ENCODE measurements at regions not wholly inside any gene's neighbourhood (a gene's known extent, or its start where the extent isn't known, plus 50 kb on each side); places are given as distances from the start of the nearest gene placed in this dataset.

GRCh38 chr6:105966481-105966880 is 119.7 kb upstream of the PRDM1 start:
- DNase-seq (ENCODE audit: low read depth in 2 of 2) = no peak

GRCh38 chr6:105964979-105965760 is 121.0 kb upstream of the PRDM1 start:
- no peak for DNase-seq (ENCODE audit: low read depth in 2 of 2)

GRCh38 chr6:105954148-105954547 is 132.0 kb upstream of the PRDM1 start:
- no peak for DNase-seq (ENCODE audit: low read depth in 2 of 2)

DNA sequence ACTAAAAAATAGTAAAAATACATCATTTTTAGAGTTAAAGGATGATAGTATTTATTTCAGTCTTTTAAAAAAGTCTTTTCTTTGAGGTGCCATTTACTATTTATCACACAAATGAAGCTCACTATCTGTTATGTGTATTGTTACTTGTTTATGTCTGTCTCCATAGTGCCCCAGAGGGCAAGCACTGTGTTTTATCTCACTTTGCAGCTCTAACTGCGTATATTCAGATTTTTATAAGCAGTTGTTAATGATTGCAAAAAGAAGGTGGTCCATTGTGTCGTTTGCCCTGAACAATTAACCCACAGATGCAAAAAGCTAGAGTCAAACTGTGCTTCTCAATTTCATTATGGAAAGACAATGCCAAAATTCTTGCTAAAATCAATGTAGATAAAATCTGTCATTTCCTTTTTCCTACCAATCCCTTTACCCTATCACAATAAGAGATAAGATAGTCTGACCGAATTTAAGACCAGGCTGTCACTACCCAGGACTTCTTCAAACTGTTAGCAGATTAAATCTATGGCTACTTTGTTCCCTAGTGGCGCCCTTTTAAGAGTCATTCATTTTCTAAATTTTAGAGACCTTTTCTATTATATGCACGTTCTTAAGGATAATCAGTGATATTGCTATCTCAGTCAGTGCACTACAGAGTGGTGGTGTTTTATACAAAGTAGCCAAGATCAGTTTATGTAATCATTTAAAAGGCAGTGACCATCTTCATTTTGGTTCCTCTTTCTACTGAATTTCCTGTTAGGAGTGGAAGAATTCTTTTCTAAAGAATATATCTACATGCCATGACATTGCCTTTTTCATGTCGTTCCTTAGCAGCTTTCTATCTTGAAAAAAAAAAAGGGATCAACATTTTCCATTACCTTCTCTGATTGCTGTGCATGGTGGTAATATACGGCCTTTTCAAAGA is 133.1 kb upstream of the PRDM1 start:
- no peak for DNase-seq (ENCODE audit: low read depth in 2 of 2)

DNA sequence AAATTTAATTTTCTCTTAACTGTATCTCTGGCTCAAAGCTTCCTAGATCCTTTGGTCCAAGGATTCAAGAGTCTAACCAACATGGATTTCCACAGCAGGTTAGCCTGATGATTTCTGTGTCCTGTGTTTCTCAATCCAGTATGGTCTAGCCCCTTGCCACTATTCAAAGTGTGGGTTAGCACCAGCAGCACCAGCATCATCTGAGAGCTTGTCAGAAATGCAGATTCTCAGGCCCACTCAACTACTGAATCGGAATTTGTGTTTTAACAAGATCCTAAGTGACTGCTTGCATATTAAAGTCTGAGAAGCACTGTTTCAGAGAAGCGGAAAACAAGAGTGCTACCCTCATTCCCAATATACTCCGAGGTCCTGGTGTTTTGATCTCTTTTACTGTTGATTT is 133.8 kb upstream of the PRDM1 start:
- DNase-seq (ENCODE audit: low read depth in 2 of 2) = no peak

GRCh38 chr6:105951322-105951721 is 134.8 kb upstream of the PRDM1 start:
- DNase-seq (ENCODE audit: low read depth in 2 of 2) = no peak

DNA sequence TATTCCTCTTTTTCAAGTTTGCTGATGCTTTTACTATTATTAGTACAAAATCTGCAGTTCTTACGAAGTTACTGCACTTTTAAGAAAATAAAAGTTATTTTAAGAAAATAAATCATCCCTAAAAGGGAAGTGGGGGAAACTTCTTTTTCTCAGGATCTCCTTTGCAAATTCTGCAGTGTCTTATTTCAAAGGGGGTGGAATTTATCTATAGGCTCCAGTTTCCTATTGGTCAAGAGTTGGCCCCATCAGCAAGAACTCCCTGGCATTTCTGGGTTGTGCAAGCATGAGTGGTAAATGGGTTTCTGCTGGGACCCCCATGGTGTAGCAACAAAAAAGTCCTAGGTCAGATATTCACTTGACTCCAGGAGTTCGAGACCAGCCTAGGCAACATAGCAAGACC is 136.3 kb upstream of the PRDM1 start:
- DNase-seq (ENCODE audit: low read depth in 2 of 2) = no peak

DNA sequence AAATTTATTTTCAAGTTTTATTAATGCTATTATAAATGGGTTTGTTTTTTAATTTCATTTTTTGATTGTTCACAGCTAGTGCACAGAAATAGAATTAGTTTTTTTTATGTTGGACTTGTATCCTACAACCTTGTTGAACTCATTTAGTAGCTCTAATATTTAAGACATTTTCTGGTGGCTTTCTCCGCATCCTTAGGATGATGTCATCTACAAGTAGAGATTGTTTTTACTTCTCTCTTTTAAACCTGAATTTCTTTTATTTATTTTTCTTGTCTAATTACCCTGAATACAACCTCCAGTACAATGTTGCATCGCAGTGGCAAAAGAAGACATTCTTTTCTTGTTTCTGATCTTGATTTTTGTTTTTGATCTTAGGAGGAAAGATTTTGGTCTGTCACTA is 142.6 kb upstream of the PRDM1 start:
- no peak for DNase-seq (ENCODE audit: low read depth in 2 of 2)

GRCh38 chr6:105941621-105942412 is 144.3 kb upstream of the PRDM1 start:
- no peak for DNase-seq (ENCODE audit: low read depth in 2 of 2)

DNA sequence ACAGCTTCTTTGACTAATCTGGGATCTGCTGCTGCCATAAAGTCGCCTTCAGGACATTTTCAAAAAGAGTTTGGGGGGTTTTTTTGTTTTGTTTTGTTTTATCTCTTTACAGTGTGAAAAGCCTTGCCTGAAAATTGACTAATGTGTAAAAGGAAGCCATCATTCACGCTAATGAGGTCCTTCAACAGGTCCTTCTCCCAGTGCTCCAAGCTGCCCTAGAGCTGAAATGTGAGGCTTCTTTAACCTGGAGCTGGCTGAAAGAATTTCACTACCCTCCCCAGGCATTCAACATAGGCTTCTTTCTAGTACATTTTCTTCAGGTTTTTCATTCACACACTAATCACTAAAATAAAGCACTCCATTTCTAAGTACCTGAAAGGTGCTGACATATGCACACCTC is 145.1 kb upstream of the PRDM1 start:
- no peak for DNase-seq (ENCODE audit: low read depth in 2 of 2)

GRCh38 chr6:105936972-105937371 is 149.2 kb upstream of the PRDM1 start:
- no peak for DNase-seq (ENCODE audit: low read depth in 2 of 2)

GRCh38 chr6:105935416-105935815 is 150.7 kb upstream of the PRDM1 start:
- DNase-seq (ENCODE audit: low read depth in 2 of 2) = no peak

DNA sequence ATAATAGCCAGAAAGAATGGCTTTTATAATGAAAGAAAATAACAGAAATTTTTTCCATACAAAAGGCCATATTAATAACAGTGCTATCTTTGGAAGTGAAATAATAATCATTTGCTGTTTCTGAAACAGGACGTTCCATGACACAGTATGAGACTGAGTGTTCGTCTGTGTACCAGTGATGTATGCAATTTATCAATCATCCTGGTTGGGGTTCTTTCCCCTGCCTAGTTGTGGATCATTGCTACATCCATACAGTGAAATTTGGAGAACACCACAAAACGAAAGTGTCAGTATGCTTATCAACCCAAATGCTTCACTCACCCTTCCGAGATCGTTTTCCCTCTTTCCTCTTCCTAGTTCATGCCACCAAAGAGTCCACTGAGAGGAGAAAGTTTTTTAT is 151.4 kb upstream of the PRDM1 start:
- DNase-seq (ENCODE audit: low read depth in 2 of 2) = no peak

DNA sequence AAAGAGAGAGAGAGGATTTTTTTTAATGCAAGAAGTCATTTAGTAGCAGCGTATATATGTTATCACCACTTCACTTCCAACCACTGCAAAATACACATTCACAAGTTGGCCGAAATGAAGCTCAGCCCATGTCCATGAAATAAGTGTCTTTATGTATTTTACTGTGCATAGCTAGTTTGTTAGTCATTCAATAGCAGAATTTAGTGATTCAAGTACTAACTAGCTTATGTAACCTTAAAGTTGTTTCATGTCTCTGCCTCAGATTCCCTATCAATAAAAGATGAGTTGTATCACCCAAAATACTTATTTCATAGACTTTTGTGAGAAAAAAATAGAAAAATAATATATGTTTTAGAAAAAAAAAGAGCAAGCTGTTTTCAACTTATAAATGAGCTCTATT is 153.7 kb upstream of the PRDM1 start:
- DNase-seq (ENCODE audit: low read depth in 2 of 2) = no peak

DNA sequence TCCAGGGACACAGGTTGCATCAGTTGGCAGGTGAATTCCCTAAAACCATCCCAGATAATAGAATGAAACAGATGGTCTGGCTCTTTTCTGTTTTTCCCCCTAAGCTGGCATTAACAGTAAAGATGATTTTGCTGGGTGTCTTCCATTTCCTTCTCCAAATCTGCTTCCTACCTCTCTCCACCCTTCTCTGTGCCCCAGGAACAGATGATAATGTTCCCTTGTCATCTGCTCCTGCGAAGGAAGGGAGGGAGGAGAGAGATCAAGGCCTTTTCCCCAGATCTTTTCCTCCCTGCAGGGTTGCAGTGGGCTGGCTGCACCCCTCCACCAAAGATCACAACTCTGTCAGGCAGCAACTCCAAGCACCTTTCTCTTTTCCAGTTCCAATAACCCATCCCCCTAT is 156.5 kb upstream of the PRDM1 start:
- DNase-seq (ENCODE audit: low read depth in 2 of 2) = no peak

DNA sequence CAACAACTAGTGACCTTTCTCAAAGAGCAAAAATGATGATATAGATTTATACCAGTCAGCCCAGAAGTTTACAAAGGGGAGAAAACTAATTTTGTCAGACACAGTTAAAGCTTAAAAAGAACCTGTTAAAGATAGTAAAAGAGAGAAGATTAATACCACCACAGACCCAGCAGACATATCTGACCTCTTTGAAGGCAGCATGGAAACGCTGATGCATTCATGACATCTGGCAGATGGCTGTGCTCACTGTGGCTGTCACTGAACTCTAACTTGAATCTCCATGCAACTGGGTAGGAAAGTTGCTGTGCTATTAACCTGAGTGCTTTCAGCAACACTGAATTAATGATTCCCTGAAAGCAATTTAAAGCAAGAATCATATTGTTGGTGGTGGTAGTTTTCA is 159.8 kb upstream of the PRDM1 start:
- DNase-seq (ENCODE audit: low read depth in 2 of 2) = no peak

DNA sequence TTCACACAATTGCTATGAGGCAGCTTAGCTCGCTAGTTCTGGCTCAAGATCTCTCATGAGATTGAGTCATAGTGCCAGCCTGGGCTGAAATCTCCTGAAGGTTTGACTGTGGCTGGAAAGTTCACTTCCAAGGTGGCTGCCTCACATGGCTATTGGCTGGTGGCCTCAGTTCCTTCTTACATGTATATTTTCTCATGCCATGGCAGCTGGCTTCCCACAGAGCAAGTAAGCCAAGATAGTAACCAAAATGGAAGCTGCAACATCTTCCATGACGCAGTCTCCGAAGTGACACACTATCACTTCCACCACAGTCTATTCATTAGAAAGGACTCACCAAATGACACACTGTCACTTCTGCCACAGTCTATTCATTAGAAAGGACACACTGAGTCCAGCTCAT is 160.4 kb upstream of the PRDM1 start:
- DNase-seq (ENCODE audit: low read depth in 2 of 2) = no peak

- no peak for DNase-seq (ENCODE audit: low read depth in 2 of 2)
These were observed 164.4 kb upstream of the PRDM1 start for GRCh38 chr6:105921781-105922180.

- DNase-seq (ENCODE audit: low read depth in 2 of 2) = no peak
These were observed 166.1 kb upstream of the PRDM1 start for GRCh38 chr6:105920071-105920470.

GRCh38 chr6:105917038-105917695 is 169.0 kb upstream of the PRDM1 start:
- DNase-seq (ENCODE audit: low read depth in 2 of 2) = no peak

- no peak for DNase-seq (ENCODE audit: low read depth in 2 of 2)
These were observed 175.0 kb upstream of the PRDM1 start for GRCh38 chr6:105911106-105911629.

Data from lung microvascular endothelial cell (primary cell).